ENCODE measurements at regions not wholly inside any gene's neighbourhood (a gene's known extent, or its start where the extent isn't known, plus 50 kb on each side); places are given as distances from the start of the nearest gene placed in this dataset.

GRCh38 chr10:2813693-2814092 lies 253.7 kb upstream of the PFKP start:
- TF ChIP-seq, protein P1, sequence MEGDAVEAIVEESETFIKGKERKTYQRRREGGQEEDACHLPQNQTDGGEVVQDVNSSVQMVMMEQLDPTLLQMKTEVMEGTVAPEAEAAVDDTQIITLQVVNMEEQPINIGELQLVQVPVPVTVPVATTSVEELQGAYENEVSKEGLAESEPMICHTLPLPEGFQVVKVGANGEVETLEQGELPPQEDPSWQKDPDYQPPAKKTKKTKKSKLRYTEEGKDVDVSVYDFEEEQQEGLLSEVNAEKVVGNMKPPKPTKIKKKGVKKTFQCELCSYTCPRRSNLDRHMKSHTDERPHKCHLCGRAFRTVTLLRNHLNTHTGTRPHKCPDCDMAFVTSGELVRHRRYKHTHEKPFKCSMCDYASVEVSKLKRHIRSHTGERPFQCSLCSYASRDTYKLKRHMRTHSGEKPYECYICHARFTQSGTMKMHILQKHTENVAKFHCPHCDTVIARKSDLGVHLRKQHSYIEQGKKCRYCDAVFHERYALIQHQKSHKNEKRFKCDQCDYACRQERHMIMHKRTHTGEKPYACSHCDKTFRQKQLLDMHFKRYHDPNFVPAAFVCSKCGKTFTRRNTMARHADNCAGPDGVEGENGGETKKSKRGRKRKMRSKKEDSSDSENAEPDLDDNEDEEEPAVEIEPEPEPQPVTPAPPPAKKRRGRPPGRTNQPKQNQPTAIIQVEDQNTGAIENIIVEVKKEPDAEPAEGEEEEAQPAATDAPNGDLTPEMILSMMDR (IDR thresholded peaks at IDR 0.05), result no peak
- TF ChIP-seq POLR2A (IDR thresholded peaks at IDR 0.05), result no peak
- TF ChIP-seq EP300 (IDR thresholded peaks at IDR 0.05), result no peak

Measured in sigmoid colon (tissue), 4 donors.